ENCODE measurements at regions not wholly inside any gene's neighbourhood (a gene's known extent, or its start where the extent isn't known, plus 50 kb on each side); places are given as distances from the start of the nearest gene placed in this dataset.
"Not testable (repeated sequence)": the region's sequence is repeated elsewhere in the genome, so short reads cannot be mapped to it uniquely, and the experiment has no call there.

DNA sequence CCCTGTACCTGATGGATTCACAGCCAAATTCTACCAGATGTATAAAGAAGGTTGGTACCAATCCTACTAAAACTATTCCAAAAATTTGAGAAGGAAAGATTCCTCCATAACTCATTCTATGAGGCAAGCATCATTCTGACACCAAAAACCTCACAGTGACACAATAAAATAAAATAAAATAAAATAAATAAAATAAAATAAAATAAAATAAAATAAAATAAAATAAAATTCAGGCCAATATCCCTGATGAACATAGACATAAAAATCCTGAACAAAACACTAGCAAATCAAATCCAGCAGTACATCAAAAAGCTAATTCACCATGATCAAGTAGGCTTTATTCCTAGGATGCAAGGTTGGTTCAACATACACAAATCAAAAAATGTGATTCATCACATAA, 108.1 kb downstream of the PROX1 start:
- not testable (repeated sequence) for DNase-seq (ENCODE audit: low read depth in 3 of 3, low spot score in 2 of 3)

DNA sequence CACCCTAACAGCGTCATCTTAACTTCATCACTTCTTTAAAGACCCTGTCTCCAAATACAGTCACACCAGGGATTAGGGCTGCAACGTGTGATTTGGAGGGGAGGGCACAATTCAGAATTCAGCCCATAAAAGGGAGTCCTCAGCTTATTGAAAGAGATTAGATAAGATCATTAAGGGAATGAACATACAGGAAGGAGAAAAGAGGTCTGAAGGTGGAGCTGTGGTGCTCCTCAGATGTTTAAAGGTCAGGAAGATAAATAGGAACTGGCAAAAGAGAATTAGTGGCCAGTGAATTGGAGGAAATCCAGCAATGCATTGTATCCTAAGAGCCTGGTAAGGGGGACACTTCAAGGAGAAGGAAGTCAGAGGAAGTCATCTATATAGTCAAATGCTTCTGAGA, 113.5 kb downstream of the PROX1 start:
- DNase-seq (ENCODE audit: low read depth in 3 of 3, low spot score in 2 of 3): no peak

DNA sequence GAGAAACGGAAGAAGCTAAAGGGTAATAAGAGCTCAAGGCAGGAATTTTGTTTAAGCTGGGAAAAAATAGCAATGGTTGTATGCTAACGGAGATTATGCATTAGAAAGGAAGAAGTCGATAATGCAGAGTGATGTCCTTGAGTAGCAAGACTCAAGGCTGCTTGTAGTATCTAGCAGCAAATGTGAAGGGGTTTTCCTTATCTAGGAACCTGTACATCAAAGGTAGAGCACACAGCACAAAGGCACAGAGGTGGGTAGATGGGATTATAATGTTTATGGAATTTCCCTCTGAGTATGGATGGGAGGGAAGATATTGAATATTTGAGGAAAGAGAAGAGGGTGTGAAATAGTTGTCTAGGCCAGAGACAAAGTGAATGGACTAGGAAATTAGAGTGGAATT, 114.1 kb downstream of the PROX1 start:
- no peak for DNase-seq (ENCODE audit: low read depth in 3 of 3, low spot score in 2 of 3)

- DNase-seq (ENCODE audit: low read depth in 3 of 3, low spot score in 2 of 3): no peak
These were observed 115.1 kb downstream of the PROX1 start for GRCh38 chr1:214102907-214103306.

DNA sequence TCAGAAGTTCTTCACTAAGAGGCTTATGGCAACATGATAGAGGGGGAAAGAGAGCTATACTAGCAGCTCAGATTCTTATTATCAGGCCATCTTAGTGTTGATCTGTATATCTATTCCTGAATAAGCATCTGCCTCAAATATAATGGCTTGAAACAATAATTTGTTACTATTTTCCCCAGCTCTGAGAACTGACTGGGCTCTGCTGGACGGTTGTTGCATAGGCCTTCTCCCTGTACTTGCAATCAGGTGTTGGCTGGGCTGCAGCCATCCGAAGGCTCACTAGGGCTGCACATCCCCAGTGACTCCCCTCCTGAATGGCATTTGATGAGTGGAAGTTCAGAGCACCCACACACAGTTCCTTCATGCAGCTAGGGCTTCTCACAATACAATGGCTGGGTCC, 116.0 kb downstream of the PROX1 start:
- no peak for DNase-seq (ENCODE audit: low read depth in 3 of 3, low spot score in 2 of 3)

GRCh38 chr1:214106375-214106774, 118.6 kb downstream of the PROX1 start:
- no peak for DNase-seq (ENCODE audit: low read depth in 3 of 3, low spot score in 2 of 3)

DNA sequence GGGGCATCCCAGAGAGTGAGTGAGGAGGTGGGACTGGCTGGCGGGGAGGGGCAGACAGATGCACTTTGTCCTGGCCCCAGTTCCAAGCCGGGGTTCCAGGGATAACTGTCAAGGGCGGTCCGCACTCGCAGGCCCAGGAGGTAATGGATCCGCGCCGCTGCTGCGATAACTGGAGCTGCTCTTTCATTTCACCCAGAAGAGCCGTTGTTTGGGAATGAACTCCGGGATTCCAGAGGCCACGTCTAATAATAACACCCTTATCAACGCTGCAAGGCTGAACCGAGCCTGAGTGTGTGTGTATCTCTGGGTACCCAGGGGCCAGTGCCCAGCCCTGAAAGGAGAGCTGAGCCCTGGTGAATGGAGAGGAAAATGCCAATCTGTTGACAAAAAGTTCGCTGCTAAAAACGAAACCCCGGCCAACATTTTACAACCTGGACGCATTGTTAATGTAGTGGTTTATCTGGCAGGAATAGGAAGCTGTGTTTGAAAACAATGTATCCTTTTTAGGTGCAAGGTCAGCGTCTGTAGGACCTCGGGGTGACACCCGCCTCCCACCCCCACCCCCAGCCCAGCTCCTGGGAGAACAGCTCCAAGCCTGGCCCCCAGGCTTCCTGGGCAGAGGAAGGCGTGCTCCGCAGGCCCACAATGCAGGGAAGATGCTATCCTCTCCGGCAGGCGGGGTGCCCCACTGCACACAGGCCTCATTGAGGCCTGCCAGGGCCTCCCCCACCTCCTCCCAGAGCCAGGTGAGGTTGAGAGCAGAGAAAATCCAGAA, 119.7 kb downstream of the PROX1 start:
- DNase-seq (ENCODE audit: low read depth in 3 of 3, low spot score in 2 of 3): no peak

DNA sequence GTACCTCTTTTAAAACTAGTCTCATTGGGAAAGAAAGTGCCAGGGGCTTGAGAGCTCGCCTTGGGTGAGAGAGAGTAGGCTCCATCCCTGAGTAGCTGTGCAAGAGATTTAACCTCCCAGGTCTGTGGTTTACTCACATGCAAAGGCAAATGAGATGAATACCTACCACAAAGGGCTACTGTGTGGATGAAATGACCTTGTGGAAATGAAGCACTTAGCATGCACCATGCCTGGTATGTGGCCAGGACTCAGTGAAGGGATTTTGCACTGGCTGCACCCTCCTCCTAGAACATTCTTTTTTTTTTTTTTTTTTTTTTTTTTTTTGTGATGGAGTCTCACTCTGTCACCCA, 120.3 kb downstream of the PROX1 start:
- no peak for DNase-seq (ENCODE audit: low read depth in 3 of 3, low spot score in 2 of 3)

DNA sequence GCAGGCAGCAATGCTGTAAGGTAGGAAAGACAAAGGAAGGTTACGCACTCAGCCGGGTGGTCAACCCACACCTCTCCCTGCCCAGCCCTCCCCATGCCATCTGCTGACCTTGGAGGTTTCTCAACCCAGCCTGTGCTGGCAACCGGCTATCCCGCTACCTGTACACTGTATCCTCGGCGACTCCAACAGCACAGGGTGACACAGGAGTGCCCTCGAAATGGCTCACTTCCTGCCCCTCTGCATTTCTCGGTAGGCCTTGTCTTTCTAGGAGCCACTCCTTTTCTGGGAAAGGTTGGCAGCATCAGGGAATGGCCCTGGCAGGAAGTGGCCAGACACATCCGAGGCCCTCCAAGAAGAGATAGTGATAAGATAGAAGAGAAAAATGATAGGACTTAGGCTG, 124.0 kb downstream of the PROX1 start:
- DNase-seq (ENCODE audit: low read depth in 3 of 3, low spot score in 2 of 3): no peak

DNA sequence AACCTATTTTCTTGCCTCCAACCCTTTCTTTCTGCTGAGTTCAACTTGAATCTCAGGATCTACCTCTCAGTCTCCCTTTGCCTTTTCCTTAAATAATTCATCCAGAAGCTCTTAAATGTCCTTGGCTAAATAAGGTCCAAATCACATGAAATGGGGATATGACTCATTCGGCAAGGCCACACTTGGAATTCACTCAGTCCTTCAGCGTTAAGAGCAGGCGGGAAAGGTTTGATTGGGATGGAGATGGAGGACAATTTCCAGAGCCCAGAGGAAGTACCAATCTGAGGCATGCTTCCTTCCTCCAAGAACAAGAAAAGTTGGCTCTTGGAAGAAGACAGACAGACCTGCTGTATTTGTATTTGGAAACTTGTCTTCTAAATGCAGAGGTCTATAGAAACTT, 128.5 kb downstream of the PROX1 start:
- no peak for DNase-seq (ENCODE audit: low read depth in 3 of 3, low spot score in 2 of 3)

DNA sequence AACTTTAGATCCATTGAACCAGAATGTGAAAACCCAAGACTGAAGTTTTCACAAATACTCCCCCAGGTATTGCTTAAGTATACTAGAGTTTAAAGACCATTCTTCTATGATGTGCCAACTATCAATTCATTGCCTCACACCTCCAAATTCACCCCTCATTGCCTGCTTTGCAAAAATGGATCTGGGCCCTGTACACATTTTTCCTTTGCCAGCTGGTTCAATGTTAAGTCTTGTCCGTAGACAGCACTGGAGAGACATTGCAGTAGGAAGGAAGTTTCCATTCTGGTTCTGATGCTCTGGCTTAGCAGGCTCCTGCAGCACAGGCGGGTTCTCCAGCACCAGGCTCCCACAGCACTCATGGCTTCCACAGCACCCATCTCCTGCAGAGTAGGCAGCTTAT, 130.0 kb downstream of the PROX1 start:
- no peak for DNase-seq (ENCODE audit: low read depth in 3 of 3, low spot score in 2 of 3)

DNA sequence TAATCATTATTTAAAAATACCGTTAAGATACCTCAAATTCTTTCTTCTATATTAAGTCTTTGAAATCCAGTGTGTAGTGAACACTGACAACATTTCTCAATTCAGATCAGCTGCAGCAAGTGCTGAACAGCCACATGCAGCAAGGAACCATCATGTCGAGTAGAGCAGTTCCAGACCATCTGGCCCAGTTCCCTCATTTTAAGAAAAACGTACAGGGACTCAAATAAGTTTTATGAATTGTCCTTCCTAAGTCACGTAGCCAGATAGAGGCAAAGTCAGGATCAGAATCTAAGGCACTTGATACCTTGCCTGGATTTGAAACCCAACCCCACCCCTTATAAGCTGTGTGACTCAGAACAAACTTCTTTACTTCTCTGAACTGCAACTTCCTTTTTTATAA, 132.4 kb downstream of the PROX1 start:
- DNase-seq (ENCODE audit: low read depth in 3 of 3, low spot score in 2 of 3): no peak

- DNase-seq (ENCODE audit: low read depth in 3 of 3, low spot score in 2 of 3): no peak
These were observed 133.2 kb downstream of the PROX1 start for GRCh38 chr1:214120951-214121350.

GRCh38 chr1:214122110-214122509, 134.3 kb downstream of the PROX1 start:
- DNase-seq (ENCODE audit: low read depth in 3 of 3, low spot score in 2 of 3): no peak

GRCh38 chr1:214123061-214123784, 135.4 kb downstream of the PROX1 start:
- DNase-seq (ENCODE audit: low read depth in 3 of 3, low spot score in 2 of 3): peak; percentile 43 to 55 (median 51)

DNA sequence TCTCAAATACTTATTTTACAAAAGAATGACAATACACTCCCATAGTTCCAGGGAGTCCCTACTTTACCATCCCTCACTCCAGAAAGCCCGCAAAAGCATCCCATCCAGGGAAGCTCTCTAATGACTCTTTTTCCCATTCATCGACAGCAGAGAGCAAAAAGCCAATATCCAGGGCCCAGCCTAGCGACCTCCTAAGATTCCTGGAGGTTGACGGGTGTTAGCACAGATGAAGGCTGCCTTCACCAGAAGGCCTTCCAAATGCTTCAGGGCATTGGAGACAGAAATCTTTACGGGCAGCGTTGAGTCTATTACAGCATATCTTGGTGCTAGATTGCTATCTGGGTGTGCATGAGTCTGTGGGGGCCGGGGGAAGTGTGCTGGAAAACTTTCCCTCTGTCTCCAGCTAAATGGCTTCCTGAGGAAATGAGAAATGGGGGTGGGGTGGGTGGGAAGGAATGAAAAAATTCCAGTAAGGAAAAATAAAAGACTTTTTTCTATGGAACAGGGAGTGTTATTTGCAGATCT, 136.6 kb downstream of the PROX1 start:
- no peak for DNase-seq (ENCODE audit: low read depth in 3 of 3, low spot score in 2 of 3)

GRCh38 chr1:214124915-214125314, 137.1 kb downstream of the PROX1 start:
- no peak for DNase-seq (ENCODE audit: low read depth in 3 of 3, low spot score in 2 of 3)

- no peak for DNase-seq (ENCODE audit: low read depth in 3 of 3, low spot score in 2 of 3)
These were observed 138.0 kb downstream of the PROX1 start for GRCh38 chr1:214125819-214126218.

DNA sequence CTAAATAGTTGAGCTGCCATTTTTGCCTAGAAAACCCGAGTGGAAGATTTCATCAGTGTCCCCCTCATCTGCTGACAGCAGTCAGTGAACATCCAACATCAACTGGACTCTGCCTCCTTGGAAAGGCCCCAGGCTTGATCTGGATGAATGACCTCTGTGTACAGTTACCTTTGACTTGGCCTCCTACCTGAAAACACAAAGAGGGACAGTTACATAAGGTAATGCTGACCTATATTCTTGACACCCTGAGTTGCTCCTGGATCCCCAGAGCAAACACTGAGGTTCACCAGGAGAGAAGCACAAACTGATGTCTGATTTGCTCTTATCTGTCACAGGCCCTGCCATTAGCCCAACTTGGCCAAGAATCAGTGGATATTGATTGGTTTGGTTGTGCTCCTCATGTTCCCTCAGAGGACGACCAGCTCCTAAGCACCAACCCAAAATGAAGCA, 138.9 kb downstream of the PROX1 start:
- DNase-seq (ENCODE audit: low read depth in 3 of 3, low spot score in 2 of 3): no peak

- no peak for DNase-seq (ENCODE audit: low read depth in 3 of 3, low spot score in 2 of 3)
These were observed 139.9 kb downstream of the PROX1 start for GRCh38 chr1:214127705-214128104.

DNA sequence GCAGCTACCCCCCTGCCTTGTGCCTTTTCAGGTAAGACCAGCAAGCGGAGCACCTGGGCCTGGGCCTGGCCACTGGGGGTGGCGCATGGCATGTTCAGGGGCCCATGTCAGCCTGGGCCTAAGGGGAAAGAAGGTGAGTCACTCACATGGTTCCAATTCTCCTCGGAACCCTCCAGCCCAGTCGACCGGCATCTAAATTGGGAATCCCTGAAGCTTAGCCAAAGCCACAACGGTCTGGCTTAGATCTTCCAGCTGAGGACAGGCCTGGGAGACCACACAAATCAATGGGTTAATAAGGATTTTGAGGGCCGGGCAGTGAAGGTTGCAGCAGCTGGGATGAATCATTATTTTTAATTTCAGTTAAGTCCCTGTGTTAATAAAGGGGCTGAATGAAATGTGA, 145.1 kb upstream of the SMYD2 start:
- no peak for DNase-seq (ENCODE audit: low read depth in 3 of 3, low spot score in 2 of 3)

DNA sequence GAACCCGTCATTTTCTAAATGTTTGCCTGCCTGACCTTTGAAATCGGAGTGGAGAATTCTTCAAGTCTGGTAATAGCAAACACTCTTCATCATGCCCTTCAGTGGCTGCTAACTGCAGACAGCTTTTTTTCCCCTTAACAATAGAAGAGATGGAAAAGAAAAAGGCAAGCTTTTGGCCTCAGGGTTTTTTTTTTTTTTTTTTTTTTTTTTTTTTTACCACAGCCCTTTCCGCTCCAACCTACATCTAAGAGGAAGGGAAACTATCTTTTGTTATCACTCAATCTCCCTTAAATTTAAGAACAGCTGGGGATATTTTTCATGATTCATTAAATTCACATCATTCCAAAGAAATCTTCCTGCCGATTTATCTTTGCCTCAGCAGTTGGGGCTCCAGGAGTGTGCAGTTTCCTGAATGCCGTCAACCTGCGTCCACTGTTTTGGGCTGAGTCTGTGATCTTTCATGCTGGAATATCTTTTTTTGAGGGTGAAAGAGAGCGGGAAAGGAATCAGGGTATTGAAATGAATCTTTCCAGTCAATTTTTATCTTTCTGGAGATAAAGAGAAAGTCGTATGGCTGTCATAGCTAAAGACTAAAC, 144.5 kb upstream of the SMYD2 start:
- DNase-seq (ENCODE audit: low read depth in 3 of 3, low spot score in 2 of 3): no peak

Data from right renal cortex interstitium (tissue), 3 donors.